ENCODE measurements at regions not wholly inside any gene's neighbourhood (a gene's known extent, or its start where the extent isn't known, plus 50 kb on each side); places are given as distances from the start of the nearest gene placed in this dataset.

GRCh38 chr4:14284578-14284977 is 657.1 kb upstream of the BOD1L1 start:
- no peak overlapping the region for H4K91ac ChIP-seq (replicated peaks; ENCODE audit: insufficient read length, low read length)
- no peak overlapping the region for H3K27ac ChIP-seq (ENCODE audit: low read depth, low read length)
- DNase-seq (ENCODE audit: low read depth in 1 of 2, low spot score in 2 of 2) (no peak), FAIRE-seq (no peak)
- no peak overlapping the region for H3K4ac ChIP-seq (replicated peaks; ENCODE audit: insufficient read length, low read depth, low read length)
- no peaks in the 10 kb centered on the region for H4K20me1 ChIP-seq (replicated peaks in 1 of 2; ENCODE audit: control insufficient read depth in 1 of 2, insufficient read depth in 2 of 2, low read length in 2 of 2)
- ChIA-PET POLR2A (ENCODE audit: partially characterized antibody) (interaction anchor here (0.5 kb wide), 1 partner anchor 475 kb away, joined by 3 read pairs; no protein-coding TSS in a partner anchor), CTCF (ENCODE audit: partially characterized antibody) (interaction anchor here (0.6 kb wide), 1 partner anchor 291 kb away, joined by 7 read pairs; no protein-coding TSS in a partner anchor)
- no peaks in the 10 kb centered on the region for H3K4me1 ChIP-seq (replicated peaks in 1 of 4; ENCODE audit: control insufficient read depth in 3 of 4, insufficient read depth in 4 of 4, low read length in 3 of 4)
- H3K23me2 ChIP-seq (ENCODE audit: low read depth, low read length): no peaks in the 10 kb centered on the region
- no peaks in the 10 kb centered on the region; a peak in 1 of 4 replicates for H3K9me3 ChIP-seq (ENCODE audit: insufficient read depth in 2 of 2, low read depth in 1 of 2, low read length in 1 of 2)
- no peak overlapping the region for H2BK120ac ChIP-seq (replicated peaks; ENCODE audit: low read depth, low read length)
- H3K79me1 ChIP-seq (ENCODE audit: low read depth, low read length): no peaks in the 10 kb centered on the region
- no peak overlapping the region for H2BK5ac ChIP-seq (ENCODE audit: low read depth, low read length)
- H2BK12ac ChIP-seq (ENCODE audit: low read depth, low read length): no peak overlapping the region
- no peak for TF ChIP-seq RBBP5 (IDR thresholded peaks at IDR 0.05; ENCODE audit: borderline replicate concordance, low read depth, low read length)
- TF ChIP-seq ZNF274 (IDR thresholded peaks at IDR 0.05; ENCODE audit: borderline replicate concordance, extremely low read depth, low read length): no peak
- TF ChIP-seq JUND (IDR thresholded peaks at IDR 0.05; ENCODE audit: low read length): no peak
- TF ChIP-seq USF2 (IDR thresholded peaks at IDR 0.05; ENCODE audit: low read length): no peak
- no peak for TF ChIP-seq CTBP2 (IDR thresholded peaks at IDR 0.05; ENCODE audit: borderline replicate concordance, insufficient read depth, insufficient read length, low read length)
- no peak for TF ChIP-seq KDM4A (IDR thresholded peaks at IDR 0.05; ENCODE audit: low read depth, low read length, severe bottlenecking)
- no peak for TF ChIP-seq SIX5 (IDR thresholded peaks at IDR 0.05; ENCODE audit: low read depth, low read length)
- TF ChIP-seq SIRT6 (IDR thresholded peaks at IDR 0.05; ENCODE audit: low read length): no peak
- TF ChIP-seq ATF2 (IDR thresholded peaks at IDR 0.05; ENCODE audit: low read length): no peak
- TF ChIP-seq, protein P1, sequence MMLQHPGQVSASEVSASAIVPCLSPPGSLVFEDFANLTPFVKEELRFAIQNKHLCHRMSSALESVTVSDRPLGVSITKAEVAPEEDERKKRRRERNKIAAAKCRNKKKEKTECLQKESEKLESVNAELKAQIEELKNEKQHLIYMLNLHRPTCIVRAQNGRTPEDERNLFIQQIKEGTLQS (IDR thresholded peaks at IDR 0.05; ENCODE audit: insufficient read depth, low read depth, low read length): no peak
- no peak; the same call in 1 of the 2 replicates for TF ChIP-seq MAFK (IDR thresholded peaks at IDR 0.05; ENCODE audit: low read depth, low read length)
- H2BK15ac ChIP-seq (ENCODE audit: low read length): no peak overlapping the region
- H4K8ac ChIP-seq (ENCODE audit: extremely low read depth, insufficient read depth, low read length): no peak overlapping the region
- no peaks in the 10 kb centered on the region for H3K79me2 ChIP-seq (ENCODE audit: control insufficient read depth in 1 of 2, insufficient read depth in 2 of 2, low read length in 2 of 2)
- no peaks in the 10 kb centered on the region for H3K36me3 ChIP-seq (ENCODE audit: control insufficient read depth in 2 of 4, insufficient read depth in 4 of 4, low read length in 3 of 4)
- no peak overlapping the region for H4K5ac ChIP-seq (ENCODE audit: insufficient read length, low read depth, low read length)
- H3K4me2 ChIP-seq (ENCODE audit: insufficient read depth in 1 of 2, low read depth in 2 of 2, low read length in 2 of 2): no peak overlapping the region
- H2AK5ac ChIP-seq (ENCODE audit: low read depth, low read length): no peak overlapping the region
- no peak overlapping the region for H2AFZ ChIP-seq (ENCODE audit: low read length)
- H2BK20ac ChIP-seq (ENCODE audit: low read length): no peak overlapping the region
- no peak overlapping the region for H3K14ac ChIP-seq (ENCODE audit: insufficient read length)
- H3K56ac ChIP-seq (replicated peaks; ENCODE audit: insufficient read length, low read depth, low read length): no peak overlapping the region
- no peak overlapping the region for H3K4me3 ChIP-seq (ENCODE audit: extremely low read depth in 1 of 4, insufficient read depth in 2 of 4, low read depth in 3 of 4, low read length in 4 of 4)
- H3K18ac ChIP-seq (ENCODE audit: extremely low read depth, low read length): no peak overlapping the region
- H3K27me3 ChIP-seq (replicated peaks in 1 of 4; ENCODE audit: control insufficient read depth in 3 of 4, extremely low read depth in 1 of 4, insufficient read depth in 3 of 4, low read length in 3 of 4): no peaks in the 10 kb centered on the region
- no peak overlapping the region for H3K23ac ChIP-seq (ENCODE audit: insufficient read length)
- no peak overlapping the region for H3K9ac ChIP-seq (replicated peaks in 1 of 4; ENCODE audit: extremely low read depth in 1 of 4, low read depth in 3 of 4, low read length in 3 of 4)

Data from H1 (cell line).